ENCODE measurements at regions not wholly inside any gene's neighbourhood (a gene's known extent, or its start where the extent isn't known, plus 50 kb on each side); places are given as distances from the start of the nearest gene placed in this dataset.

GRCh38 chr4:189313861-189314513 lies 626.7 kb upstream of the FRG1 start:
- TF ChIP-seq, protein P1, sequence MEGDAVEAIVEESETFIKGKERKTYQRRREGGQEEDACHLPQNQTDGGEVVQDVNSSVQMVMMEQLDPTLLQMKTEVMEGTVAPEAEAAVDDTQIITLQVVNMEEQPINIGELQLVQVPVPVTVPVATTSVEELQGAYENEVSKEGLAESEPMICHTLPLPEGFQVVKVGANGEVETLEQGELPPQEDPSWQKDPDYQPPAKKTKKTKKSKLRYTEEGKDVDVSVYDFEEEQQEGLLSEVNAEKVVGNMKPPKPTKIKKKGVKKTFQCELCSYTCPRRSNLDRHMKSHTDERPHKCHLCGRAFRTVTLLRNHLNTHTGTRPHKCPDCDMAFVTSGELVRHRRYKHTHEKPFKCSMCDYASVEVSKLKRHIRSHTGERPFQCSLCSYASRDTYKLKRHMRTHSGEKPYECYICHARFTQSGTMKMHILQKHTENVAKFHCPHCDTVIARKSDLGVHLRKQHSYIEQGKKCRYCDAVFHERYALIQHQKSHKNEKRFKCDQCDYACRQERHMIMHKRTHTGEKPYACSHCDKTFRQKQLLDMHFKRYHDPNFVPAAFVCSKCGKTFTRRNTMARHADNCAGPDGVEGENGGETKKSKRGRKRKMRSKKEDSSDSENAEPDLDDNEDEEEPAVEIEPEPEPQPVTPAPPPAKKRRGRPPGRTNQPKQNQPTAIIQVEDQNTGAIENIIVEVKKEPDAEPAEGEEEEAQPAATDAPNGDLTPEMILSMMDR (IDR thresholded peaks at IDR 0.05; ENCODE audit: control insufficient read depth, extremely low read depth, insufficient read depth) = no peak
- no peak overlapping the region for H3K4me3 ChIP-seq (ENCODE audit: low read depth, low read length)
- no peak for DNase-seq (ENCODE audit: low read depth)

DNA sequence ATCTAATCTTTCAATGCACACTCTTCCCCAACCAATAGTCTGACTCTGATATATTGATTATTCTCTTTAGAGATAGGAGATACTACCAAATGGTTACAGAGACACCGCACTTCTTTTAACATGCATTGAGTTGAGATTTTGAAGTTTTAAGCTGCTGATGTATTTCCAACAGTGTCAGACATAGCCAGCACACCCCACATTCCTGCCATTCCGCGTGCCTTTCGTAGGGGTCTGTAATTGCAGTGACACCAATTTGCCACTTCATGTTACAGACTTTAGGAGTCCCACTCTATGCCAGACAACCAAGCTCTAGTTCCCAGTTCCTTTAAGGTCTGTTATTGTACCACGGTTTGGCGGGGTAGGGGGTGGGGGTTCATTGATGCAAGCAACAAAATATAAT lies 618.2 kb upstream of the FRG1 start:
- no peak for DNase-seq (ENCODE audit: low read depth)
- H3K4me3 ChIP-seq (ENCODE audit: low read depth, low read length) = no peak overlapping the region
- TF ChIP-seq, protein P1 (IDR thresholded peaks at IDR 0.05; ENCODE audit: control insufficient read depth, extremely low read depth, insufficient read depth) = no peak

DNA sequence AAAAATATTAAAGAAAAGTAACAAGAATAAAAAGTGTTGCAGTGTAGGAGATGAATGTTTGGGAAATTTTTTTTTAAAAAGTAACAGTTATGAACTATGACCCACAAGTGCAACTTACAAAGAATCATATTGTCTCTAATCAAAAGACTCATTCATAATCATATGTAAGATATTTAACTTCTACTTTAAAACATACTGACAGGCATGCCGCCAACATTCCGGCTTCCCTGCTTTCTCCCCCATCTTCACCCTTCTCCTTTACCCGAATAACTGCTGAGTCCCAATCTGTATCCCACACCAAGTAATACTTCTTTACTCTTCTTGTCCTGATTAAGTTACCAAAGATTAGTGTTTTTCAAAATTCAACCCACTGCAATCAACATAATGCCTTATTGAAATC lies 598.8 kb upstream of the FRG1 start:
- DNase-seq (ENCODE audit: low read depth) = no peak
- TF ChIP-seq, protein P1 (IDR thresholded peaks at IDR 0.05; ENCODE audit: control insufficient read depth, extremely low read depth, insufficient read depth) = no peak
- H3K4me3 ChIP-seq (ENCODE audit: low read depth, low read length) = no peak overlapping the region

DNA sequence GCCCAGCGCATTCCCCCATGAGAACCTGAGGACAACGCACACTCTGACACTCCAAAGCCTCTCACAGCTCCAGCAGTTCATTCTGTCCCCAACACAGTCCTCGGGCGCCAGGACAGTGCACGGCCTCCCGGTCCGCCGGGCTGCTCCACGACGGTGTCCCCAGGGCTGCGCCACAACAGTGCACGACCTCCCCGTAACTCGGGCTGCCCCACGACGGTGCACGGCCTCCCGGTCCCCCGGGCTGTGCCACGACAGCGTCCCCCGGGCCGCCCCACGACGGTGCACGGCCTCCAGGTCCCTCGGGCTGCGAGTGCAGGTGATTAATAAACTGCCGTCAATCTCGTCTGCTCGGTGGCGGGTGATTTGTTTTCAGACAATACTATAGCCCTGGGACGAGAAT lies 585.1 kb upstream of the FRG1 start:
- TF ChIP-seq, protein P1 (IDR thresholded peaks at IDR 0.05; ENCODE audit: control insufficient read depth, extremely low read depth, insufficient read depth) = no peak
- H3K4me3 ChIP-seq (ENCODE audit: low read depth, low read length) = no peak overlapping the region
- DNase-seq (ENCODE audit: low read depth) = no peak

GRCh38 chr4:189362364-189362763 lies 578.3 kb upstream of the FRG1 start:
- no peak for DNase-seq (ENCODE audit: low read depth)
- H3K4me3 ChIP-seq (ENCODE audit: low read depth, low read length) = no peak overlapping the region
- TF ChIP-seq, protein P1 (IDR thresholded peaks at IDR 0.05; ENCODE audit: control insufficient read depth, extremely low read depth, insufficient read depth) = no peak

GRCh38 chr4:189364032-189364449 lies 576.6 kb upstream of the FRG1 start:
- DNase-seq (ENCODE audit: low read depth) = no peak
- H3K4me3 ChIP-seq (ENCODE audit: low read depth, low read length) = no peak overlapping the region
- TF ChIP-seq, protein P1 (IDR thresholded peaks at IDR 0.05; ENCODE audit: control insufficient read depth, extremely low read depth, insufficient read depth) = no peak

DNA sequence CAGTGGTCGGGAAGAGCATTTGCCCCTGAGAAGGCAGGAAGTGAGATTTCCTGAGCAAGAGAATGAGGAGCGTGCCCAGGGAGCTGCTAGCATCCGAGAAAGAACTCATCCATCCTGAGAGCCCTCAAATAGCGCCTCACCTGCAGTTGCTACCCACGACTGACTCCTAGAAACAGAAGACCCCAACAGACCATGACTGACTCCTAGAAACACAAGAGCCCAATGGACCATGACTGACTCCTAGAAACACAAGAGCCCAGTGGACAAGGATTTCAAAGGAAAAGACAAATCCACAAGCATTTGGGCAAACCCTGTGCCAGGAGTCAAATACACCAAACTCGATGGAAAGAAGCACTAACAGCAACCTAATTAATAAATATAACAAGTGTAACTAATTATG lies 575.2 kb upstream of the FRG1 start:
- TF ChIP-seq, protein P1 (IDR thresholded peaks at IDR 0.05; ENCODE audit: control insufficient read depth, extremely low read depth, insufficient read depth) = no peak
- no peak overlapping the region for H3K4me3 ChIP-seq (ENCODE audit: low read depth, low read length)
- DNase-seq (ENCODE audit: low read depth) = no peak
